ENCODE measurements at regions not wholly inside any gene's neighbourhood (a gene's known extent, or its start where the extent isn't known, plus 50 kb on each side); places are given as distances from the start of the nearest gene placed in this dataset.

GRCh38 chr2:121884511-121884921 is 129.1 kb downstream of the TSN start:
- Histone ChIP-seq H3K36me3 (replicated peaks in 1 of 2; ENCODE audit: control extremely low read depth in 1 of 2, control insufficient read depth in 1 of 2, extremely low read depth in 1 of 2, insufficient read depth in 2 of 2, low read length in 1 of 2) (no peaks in the 10 kb centered on the region), H3K9me3 (ENCODE audit: control extremely low read depth in 1 of 3, control insufficient read depth in 2 of 3, insufficient read depth in 1 of 3, low read length in 2 of 3) (peaks cover 0 to 5% (median 0%) of the 10 kb centered on the region in 3 donors), H3K4me1 (ENCODE audit: control insufficient read depth in 2 of 2, insufficient read depth in 2 of 2, low read length in 2 of 2) (no peaks in the 10 kb centered on the region), H2AFZ (ENCODE audit: insufficient read depth, low read depth, low read length, poor library complexity, severe bottlenecking) (no peak overlapping the region), H3K27ac (ENCODE audit: low read length in 2 of 2) (no peak overlapping the region), H3K79me2 (ENCODE audit: control insufficient read depth, insufficient read depth, low read length) (no peaks in the 10 kb centered on the region), H4K20me1 (ENCODE audit: control insufficient read depth, insufficient read depth, low read length, poor library complexity, severe bottlenecking) (no peaks in the 10 kb centered on the region), H3K27me3 (replicated peaks in 1 of 4; ENCODE audit: control extremely low read depth in 1 of 4, control insufficient read depth in 3 of 4, insufficient read depth in 4 of 4, low read length in 3 of 4) (no peaks in the 10 kb centered on the region), H3K4me3 (ENCODE audit: control extremely low read depth in 1 of 5, extremely low read depth in 1 of 5, insufficient read depth in 1 of 5, low read depth in 2 of 5, low read length in 4 of 5) (no peak overlapping the region), H3K4me2 (replicated peaks; ENCODE audit: low read depth, low read length, poor library complexity, severe bottlenecking) (no peak overlapping the region), H3K9ac (ENCODE audit: low read length) (no peak overlapping the region)
- no peak overlapping the region for H3K4me3 Mint-ChIP-seq
- 86% methylated on average over 4 of the region's 4 CpGs for WGBS (ENCODE audit: insufficient coverage)
- peaks cover 20% of the 10 kb centered on the region for H3K27me3 Mint-ChIP-seq
- no peak for ATAC-seq (ENCODE audit: low read depth)
- no peak for DNase-seq
- intact Hi-C loops (cut with micrococcal nuclease), result no loop called here
- no peak for TF ChIP-seq CTCF (IDR thresholded peaks at IDR 0.05)
- TF ChIP-seq EZH2 (IDR thresholded peaks at IDR 0.05; ENCODE audit: borderline replicate concordance, insufficient read depth, low read depth, low read length, poor library complexity, severe bottlenecking), result no peak
- POLR2A ChIA-PET, result no interaction called here
- CTCF ChIA-PET, result no interaction called here
- no peak overlapping the region for H3K27ac Mint-ChIP-seq
- no peaks in the 10 kb centered on the region for H3K4me1 Mint-ChIP-seq
- H3K9me3 Mint-ChIP-seq (ENCODE audit: insufficient read depth), result no peaks in the 10 kb centered on the region

GRCh38 chr2:121886059-121886458 is 130.6 kb downstream of the TSN start:
- Histone ChIP-seq H3K4me3 (ENCODE audit: control extremely low read depth in 1 of 5, extremely low read depth in 1 of 5, insufficient read depth in 1 of 5, low read depth in 2 of 5, low read length in 4 of 5) (no peak overlapping the region), H2AFZ (ENCODE audit: insufficient read depth, low read depth, low read length, poor library complexity, severe bottlenecking) (no peak overlapping the region), H4K20me1 (ENCODE audit: control insufficient read depth, insufficient read depth, low read length, poor library complexity, severe bottlenecking) (no peaks in the 10 kb centered on the region), H3K36me3 (replicated peaks in 1 of 2; ENCODE audit: control extremely low read depth in 1 of 2, control insufficient read depth in 1 of 2, extremely low read depth in 1 of 2, insufficient read depth in 2 of 2, low read length in 1 of 2) (no peaks in the 10 kb centered on the region), H3K4me1 (ENCODE audit: control insufficient read depth in 2 of 2, insufficient read depth in 2 of 2, low read length in 2 of 2) (no peaks in the 10 kb centered on the region), H3K27ac (ENCODE audit: low read length in 2 of 2) (no peak overlapping the region), H3K4me2 (replicated peaks; ENCODE audit: low read depth, low read length, poor library complexity, severe bottlenecking) (no peak overlapping the region), H3K9ac (ENCODE audit: low read length) (no peak overlapping the region), H3K27me3 (replicated peaks in 1 of 4; ENCODE audit: control extremely low read depth in 1 of 4, control insufficient read depth in 3 of 4, insufficient read depth in 4 of 4, low read length in 3 of 4) (no peaks in the 10 kb centered on the region), H3K9me3 (ENCODE audit: control extremely low read depth in 1 of 3, control insufficient read depth in 2 of 3, insufficient read depth in 1 of 3, low read length in 2 of 3) (peaks cover 0 to 6% (median 0%) of the 10 kb centered on the region in 3 donors), H3K79me2 (ENCODE audit: control insufficient read depth, insufficient read depth, low read length) (no peaks in the 10 kb centered on the region)
- no peaks in the 10 kb centered on the region for H3K9me3 Mint-ChIP-seq (ENCODE audit: insufficient read depth)
- WGBS (ENCODE audit: insufficient coverage), result 72% methylated on average over 2 of the region's 4 CpGs
- intact Hi-C loops (cut with micrococcal nuclease), result no loop called here
- no peak for DNase-seq
- H3K27me3 Mint-ChIP-seq, result peaks cover 21% of the 10 kb centered on the region
- TF ChIP-seq CTCF (IDR thresholded peaks at IDR 0.05) (no peak), EZH2 (IDR thresholded peaks at IDR 0.05; ENCODE audit: borderline replicate concordance, insufficient read depth, low read depth, low read length, poor library complexity, severe bottlenecking) (no peak)
- no peak overlapping the region for H3K27ac Mint-ChIP-seq
- POLR2A ChIA-PET, result no interaction called here
- CTCF ChIA-PET, result interaction anchor here (1.1 kb wide), 1 partner anchor 11 kb away, joined by 3 read pairs; no protein-coding TSS in a partner anchor
- H3K4me1 Mint-ChIP-seq, result no peaks in the 10 kb centered on the region
- ATAC-seq (ENCODE audit: low read depth), result no peak
- no peak overlapping the region for H3K4me3 Mint-ChIP-seq
